Glutamatergic neuron (in vitro differentiated cells): ENCODE measurements at regions not wholly inside any gene's neighbourhood (a gene's known extent, or its start where the extent isn't known, plus 50 kb on each side); places are given as distances from the start of the nearest gene placed in this dataset.

Source experiments
- DNase-seq: peaks from one replicate; pipeline ENCODE4 v3.0.0; 2022
- H3K27ac Mint-ChIP-seq: one replicate; pipeline ENCODE4 v1.8.0; 2020; ENCODE audit warnings: mild to moderate bottlenecking, mixed read lengths, inconsistent platforms; ENCODE audit not compliant: unreplicated experiment
- H3K27me3 Mint-ChIP-seq: one replicate; pipeline ENCODE4 v1.8.0; 2020; ENCODE audit warnings: mild to moderate bottlenecking, moderate library complexity, mixed read lengths, inconsistent platforms; ENCODE audit not compliant: unreplicated experiment
- H3K36me3 Mint-ChIP-seq: one replicate; pipeline ENCODE4 v1.8.0; 2020; ENCODE audit warnings: mild to moderate bottlenecking, mixed read lengths, inconsistent platforms; ENCODE audit not compliant: unreplicated experiment
- H3K4me1 Mint-ChIP-seq: one replicate; pipeline ENCODE4 v1.8.0; 2020; ENCODE audit warnings: mild to moderate bottlenecking, low read depth, mixed read lengths, inconsistent platforms; ENCODE audit not compliant: unreplicated experiment
- H3K4me3 Mint-ChIP-seq: one replicate; pipeline ENCODE4 v1.8.0; 2020; ENCODE audit warnings: mild to moderate bottlenecking, mixed read lengths, inconsistent platforms; ENCODE audit not compliant: unreplicated experiment
- H3K9me3 Mint-ChIP-seq: one replicate; pipeline ENCODE4 v1.8.0; 2020; ENCODE audit warnings: mild to moderate bottlenecking, moderate library complexity, mixed read lengths, inconsistent platforms; ENCODE audit not compliant: unreplicated experiment
- TF ChIP-seq, protein P1 (sequence below): fragments of 200-600 bp; sonication (generic); IDR thresholded peaks from one replicate; pipeline ENCODE4 v1.5.0; 2021; ENCODE audit not compliant: partially characterized antibody, unreplicated experiment

DNA sequence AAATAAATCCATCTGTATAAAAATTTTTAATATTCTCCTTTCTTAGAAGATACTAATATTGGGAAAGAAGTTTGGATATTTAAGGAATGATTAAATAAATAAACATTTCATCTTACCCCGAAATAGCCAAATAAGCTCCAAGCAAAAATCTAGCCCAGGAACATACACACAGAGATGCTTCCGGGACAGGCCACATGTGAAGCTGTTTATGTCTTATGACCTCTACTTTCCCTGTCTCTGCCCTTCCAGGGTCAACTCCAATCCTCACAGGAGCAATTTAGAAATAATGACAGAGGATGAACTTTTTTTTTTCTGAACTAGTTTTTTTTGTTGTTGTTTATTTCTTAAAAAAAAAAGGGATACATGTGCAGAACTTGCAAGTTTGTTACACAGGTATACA is 89.4 kb downstream of the BTG1 start:
- Mint-ChIP-seq H3K27ac (no peak overlapping the region), H3K4me1 (no peaks in the 10 kb centered on the region), H3K36me3 (no peaks in the 10 kb centered on the region), H3K4me3 (no peak overlapping the region), H3K9me3 (no peaks in the 10 kb centered on the region), H3K27me3 (no peaks in the 10 kb centered on the region)
- TF ChIP-seq, protein P1, sequence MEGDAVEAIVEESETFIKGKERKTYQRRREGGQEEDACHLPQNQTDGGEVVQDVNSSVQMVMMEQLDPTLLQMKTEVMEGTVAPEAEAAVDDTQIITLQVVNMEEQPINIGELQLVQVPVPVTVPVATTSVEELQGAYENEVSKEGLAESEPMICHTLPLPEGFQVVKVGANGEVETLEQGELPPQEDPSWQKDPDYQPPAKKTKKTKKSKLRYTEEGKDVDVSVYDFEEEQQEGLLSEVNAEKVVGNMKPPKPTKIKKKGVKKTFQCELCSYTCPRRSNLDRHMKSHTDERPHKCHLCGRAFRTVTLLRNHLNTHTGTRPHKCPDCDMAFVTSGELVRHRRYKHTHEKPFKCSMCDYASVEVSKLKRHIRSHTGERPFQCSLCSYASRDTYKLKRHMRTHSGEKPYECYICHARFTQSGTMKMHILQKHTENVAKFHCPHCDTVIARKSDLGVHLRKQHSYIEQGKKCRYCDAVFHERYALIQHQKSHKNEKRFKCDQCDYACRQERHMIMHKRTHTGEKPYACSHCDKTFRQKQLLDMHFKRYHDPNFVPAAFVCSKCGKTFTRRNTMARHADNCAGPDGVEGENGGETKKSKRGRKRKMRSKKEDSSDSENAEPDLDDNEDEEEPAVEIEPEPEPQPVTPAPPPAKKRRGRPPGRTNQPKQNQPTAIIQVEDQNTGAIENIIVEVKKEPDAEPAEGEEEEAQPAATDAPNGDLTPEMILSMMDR: no peak
- no peak for DNase-seq

DNA sequence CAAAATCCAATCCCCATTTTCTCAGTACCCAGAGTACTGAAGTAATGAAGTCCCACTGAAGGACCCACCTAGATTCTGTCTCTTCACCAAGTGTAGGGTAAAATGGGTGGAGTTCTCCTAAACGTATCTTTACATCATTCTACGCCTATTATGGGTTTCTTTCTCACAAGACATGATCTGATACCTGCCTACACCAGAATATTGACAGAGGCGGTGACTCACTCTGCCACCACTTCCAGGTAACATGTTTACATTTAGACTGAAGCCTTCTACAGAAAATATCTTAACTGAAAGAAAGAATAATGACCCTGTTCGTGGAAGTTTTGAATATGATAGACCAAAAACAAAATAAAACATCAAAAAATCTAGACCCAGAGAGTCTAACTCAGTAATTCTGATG is 89.8 kb downstream of the BTG1 start:
- TF ChIP-seq, protein P1: no peak
- Mint-ChIP-seq H3K9me3 (no peaks in the 10 kb centered on the region), H3K27ac (no peak overlapping the region), H3K4me1 (no peaks in the 10 kb centered on the region), H3K4me3 (no peak overlapping the region), H3K27me3 (no peaks in the 10 kb centered on the region), H3K36me3 (no peaks in the 10 kb centered on the region)
- no peak for DNase-seq

DNA sequence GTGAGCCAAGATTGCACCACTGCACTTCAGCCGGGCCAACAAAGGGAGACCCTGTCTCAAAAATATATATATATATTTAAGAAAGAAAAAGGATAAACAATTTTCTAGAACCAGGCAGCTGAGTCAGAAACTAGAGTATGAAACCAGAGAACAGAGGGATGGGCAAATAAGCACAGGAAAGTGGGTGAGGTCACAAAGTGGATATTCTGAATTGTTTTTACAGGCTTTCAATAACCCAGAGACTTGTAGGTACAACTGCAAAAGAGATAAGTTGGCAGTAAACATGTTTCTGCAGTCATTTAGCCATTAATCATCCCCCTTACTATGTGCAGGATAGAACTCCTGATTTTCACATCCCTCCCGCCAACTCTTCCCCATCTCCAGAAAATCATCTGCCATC is 94.2 kb downstream of the BTG1 start:
- H3K4me1 Mint-ChIP-seq: no peaks in the 10 kb centered on the region
- H3K36me3 Mint-ChIP-seq: peaks cover 4% of the 10 kb centered on the region
- H3K27ac Mint-ChIP-seq: no peak overlapping the region
- no peak for DNase-seq
- H3K4me3 Mint-ChIP-seq: no peak overlapping the region
- H3K9me3 Mint-ChIP-seq: no peaks in the 10 kb centered on the region
- no peaks in the 10 kb centered on the region for H3K27me3 Mint-ChIP-seq
- TF ChIP-seq, protein P1: no peak

DNA sequence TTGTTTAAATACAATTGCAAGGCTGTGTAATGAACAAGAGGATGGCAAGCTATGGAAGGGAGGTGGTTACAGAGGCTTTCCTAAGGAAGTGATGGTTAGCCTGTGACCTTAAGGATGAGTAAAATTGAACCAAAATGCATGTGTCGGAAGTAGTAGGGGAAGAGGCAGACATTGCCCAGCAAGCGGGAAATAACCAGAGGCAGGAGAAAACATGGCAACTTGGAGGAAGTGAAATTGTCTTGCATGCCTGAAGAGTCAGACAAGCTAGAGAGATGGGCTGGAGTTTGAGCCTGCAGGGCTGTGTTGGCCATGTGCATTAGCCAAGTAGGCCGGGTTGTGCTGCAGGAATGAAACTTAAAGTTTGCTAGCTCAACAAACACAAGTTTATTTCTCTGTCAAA is 96.2 kb downstream of the BTG1 start:
- Mint-ChIP-seq H3K27me3 (no peaks in the 10 kb centered on the region), H3K4me1 (no peaks in the 10 kb centered on the region)
- TF ChIP-seq, protein P1: no peak

DNA sequence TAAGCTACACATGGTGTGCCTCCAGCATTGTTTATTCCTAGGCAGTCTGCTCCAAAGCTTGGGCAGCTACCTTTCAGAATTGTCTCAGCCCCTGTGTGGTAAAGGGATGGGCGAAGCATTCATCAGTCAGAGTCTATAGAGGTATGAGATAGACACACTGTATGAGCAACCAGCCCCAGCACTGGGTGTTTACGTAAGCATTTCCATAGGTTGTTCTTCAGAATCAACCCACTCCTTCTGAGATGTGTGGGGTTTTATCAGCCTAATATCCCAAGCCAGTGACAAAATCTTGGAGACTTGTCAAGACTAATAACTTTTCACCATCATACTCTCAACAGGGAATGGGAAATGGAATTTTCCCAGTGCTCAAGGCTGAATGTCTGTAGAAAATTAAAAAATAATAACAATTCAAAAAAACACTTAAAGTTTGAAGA is 98.2 kb downstream of the BTG1 start:
- no peak for DNase-seq
- no peaks in the 10 kb centered on the region for H3K9me3 Mint-ChIP-seq
- no peaks in the 10 kb centered on the region for H3K27me3 Mint-ChIP-seq
- H3K36me3 Mint-ChIP-seq: peaks cover 4% of the 10 kb centered on the region
- TF ChIP-seq, protein P1: no peak
- H3K27ac Mint-ChIP-seq: no peak overlapping the region
- H3K4me1 Mint-ChIP-seq: peaks cover 7% of the 10 kb centered on the region
- H3K4me3 Mint-ChIP-seq: no peak overlapping the region

More for the DNA sequence above, 96.2 kb downstream of the BTG1 start:
- Mint-ChIP-seq H3K36me3 (peaks cover 4% of the 10 kb centered on the region), H3K9me3 (no peaks in the 10 kb centered on the region), H3K4me3 (no peak overlapping the region), H3K27ac (no peak overlapping the region)
- DNase-seq: no peak
